ENCODE measurements at regions not wholly inside any gene's neighbourhood (a gene's known extent, or its start where the extent isn't known, plus 50 kb on each side); places are given as distances from the start of the nearest gene placed in this dataset.

DNA sequence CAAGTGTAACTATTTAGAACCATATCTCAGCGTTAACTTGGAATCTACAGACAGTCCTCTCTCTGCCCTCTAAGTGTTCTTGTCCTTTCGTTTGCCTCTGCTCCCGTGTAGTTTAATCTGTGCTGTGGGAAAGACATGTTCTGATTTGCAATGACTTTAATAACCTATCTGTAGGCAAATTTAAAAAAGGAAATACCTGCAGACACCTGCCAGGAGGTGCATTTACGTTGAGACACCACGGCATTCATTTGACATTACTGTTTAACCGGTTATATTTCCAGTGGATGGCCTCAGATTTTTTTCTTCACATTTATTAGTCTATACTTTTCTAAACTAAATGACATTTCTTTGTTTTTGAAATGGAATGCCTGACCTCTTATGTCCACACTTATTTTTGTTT lies 997.9 kb upstream of the PCDH7 start (continued):
- TF ChIP-seq ZBTB21 (CRISPR knock-in tag; IDR thresholded peaks at IDR 0.05), result no peak
- no peak for TF ChIP-seq HOXD1 (CRISPR knock-in tag; IDR thresholded peaks at IDR 0.05)
- no peak for TF ChIP-seq ATM (IDR thresholded peaks at IDR 0.05; ENCODE audit: borderline replicate concordance)
- TF ChIP-seq, protein P1, sequence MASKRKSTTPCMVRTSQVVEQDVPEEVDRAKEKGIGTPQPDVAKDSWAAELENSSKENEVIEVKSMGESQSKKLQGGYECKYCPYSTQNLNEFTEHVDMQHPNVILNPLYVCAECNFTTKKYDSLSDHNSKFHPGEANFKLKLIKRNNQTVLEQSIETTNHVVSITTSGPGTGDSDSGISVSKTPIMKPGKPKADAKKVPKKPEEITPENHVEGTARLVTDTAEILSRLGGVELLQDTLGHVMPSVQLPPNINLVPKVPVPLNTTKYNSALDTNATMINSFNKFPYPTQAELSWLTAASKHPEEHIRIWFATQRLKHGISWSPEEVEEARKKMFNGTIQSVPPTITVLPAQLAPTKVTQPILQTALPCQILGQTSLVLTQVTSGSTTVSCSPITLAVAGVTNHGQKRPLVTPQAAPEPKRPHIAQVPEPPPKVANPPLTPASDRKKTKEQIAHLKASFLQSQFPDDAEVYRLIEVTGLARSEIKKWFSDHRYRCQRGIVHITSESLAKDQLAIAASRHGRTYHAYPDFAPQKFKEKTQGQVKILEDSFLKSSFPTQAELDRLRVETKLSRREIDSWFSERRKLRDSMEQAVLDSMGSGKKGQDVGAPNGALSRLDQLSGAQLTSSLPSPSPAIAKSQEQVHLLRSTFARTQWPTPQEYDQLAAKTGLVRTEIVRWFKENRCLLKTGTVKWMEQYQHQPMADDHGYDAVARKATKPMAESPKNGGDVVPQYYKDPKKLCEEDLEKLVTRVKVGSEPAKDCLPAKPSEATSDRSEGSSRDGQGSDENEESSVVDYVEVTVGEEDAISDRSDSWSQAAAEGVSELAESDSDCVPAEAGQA (IDR thresholded peaks at IDR 0.05; ENCODE audit: low read depth), result no peak
- TF ChIP-seq, protein P1 (CRISPR knock-in tag; IDR thresholded peaks at IDR 0.05; ENCODE audit: borderline replicate concordance), result no peak
- TF ChIP-seq ZNF776 (CRISPR knock-in tag; IDR thresholded peaks at IDR 0.05), result no peak
- no peak for TF ChIP-seq ZBTB25 (CRISPR knock-in tag; IDR thresholded peaks at IDR 0.05)
- no peak for TF ChIP-seq NR2C2 (CRISPR knock-in tag; IDR thresholded peaks at IDR 0.05; ENCODE audit: borderline replicate concordance)
- no peak for TF ChIP-seq PHF8 (CRISPR knock-in tag; IDR thresholded peaks at IDR 0.05)
- TF ChIP-seq ZNF501 (CRISPR knock-in tag; IDR thresholded peaks at IDR 0.05), result no peak
- TF ChIP-seq, protein P2, sequence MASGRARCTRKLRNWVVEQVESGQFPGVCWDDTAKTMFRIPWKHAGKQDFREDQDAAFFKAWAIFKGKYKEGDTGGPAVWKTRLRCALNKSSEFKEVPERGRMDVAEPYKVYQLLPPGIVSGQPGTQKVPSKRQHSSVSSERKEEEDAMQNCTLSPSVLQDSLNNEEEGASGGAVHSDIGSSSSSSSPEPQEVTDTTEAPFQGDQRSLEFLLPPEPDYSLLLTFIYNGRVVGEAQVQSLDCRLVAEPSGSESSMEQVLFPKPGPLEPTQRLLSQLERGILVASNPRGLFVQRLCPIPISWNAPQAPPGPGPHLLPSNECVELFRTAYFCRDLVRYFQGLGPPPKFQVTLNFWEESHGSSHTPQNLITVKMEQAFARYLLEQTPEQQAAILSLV (CRISPR knock-in tag; IDR thresholded peaks at IDR 0.05; ENCODE audit: borderline replicate concordance), result no peak
- TF ChIP-seq ZNF382 (CRISPR knock-in tag; IDR thresholded peaks at IDR 0.05; ENCODE audit: borderline replicate concordance), result no peak
- TF ChIP-seq HHEX (CRISPR knock-in tag; IDR thresholded peaks at IDR 0.05), result no peak
